GM10266 (cell line): ENCODE measurements at regions not wholly inside any gene's neighbourhood (a gene's known extent, or its start where the extent isn't known, plus 50 kb on each side); places are given as distances from the start of the nearest gene placed in this dataset.
"Not testable (repeated sequence)": the region's sequence is repeated elsewhere in the genome, so short reads cannot be mapped to it uniquely, and the experiment has no call there.

ENCODE experiments used
- DNase-seq: peaks from one replicate; pipeline ENCODE4 v3.0.0; 2012; ENCODE audit errors: extremely low spot score
- CTCF ChIP-seq: IDR thresholded peaks from 2 replicates; pipeline ENCODE4 v1.5.1; 2012; ENCODE audit warnings: mild to moderate bottlenecking, low read depth; ENCODE audit not compliant: control insufficient read depth, insufficient read depth; ENCODE audit errors: missing control alignments

- no peak for DNase-seq
- no peak for TF ChIP-seq CTCF
Observed at GRCh38 chr18:23321996-23322395, 131.1 kb upstream of the RIOK3 start.

DNA sequence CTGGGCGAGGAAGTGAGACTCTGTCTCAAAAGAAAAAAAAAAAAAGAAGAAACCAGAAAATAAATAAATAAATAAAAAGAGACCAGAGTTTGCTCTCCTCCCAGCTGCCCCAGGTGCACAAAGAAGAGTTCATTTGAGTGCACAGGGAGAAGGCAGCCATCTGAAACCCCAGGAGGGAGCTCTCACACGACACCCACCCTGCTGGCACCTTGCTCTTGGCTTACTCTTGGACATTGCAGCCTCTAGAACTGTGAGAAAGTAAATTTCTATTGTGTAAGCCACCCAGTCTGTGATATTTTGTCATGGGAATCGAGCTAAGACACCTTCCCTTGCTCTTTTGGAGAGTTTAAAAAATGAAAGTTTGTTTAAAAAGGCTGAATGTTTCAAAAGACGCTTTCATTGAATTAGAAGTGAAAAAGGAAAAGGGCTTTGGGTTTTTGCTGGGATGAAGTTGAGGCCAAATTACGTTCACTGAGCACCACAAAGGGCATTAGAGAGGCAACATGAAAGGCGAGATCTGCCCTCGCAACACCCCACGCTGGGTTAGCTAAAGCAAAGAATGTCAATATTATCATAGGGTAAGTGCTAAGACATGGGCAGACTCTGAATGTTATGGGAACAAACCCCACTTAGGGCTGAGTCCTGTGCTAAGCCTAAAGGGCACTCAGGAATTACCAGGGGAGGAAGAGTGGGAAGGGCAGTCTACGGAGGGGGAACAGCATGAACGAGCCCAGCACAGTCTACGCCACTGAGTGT lies 128.9 kb upstream of the RIOK3 start:
- DNase-seq, result no peak

GRCh38 chr18:23324861-23325260 lies 128.2 kb upstream of the RIOK3 start:
- DNase-seq, result no peak
- no peak for TF ChIP-seq CTCF

More for the DNA sequence above, 128.9 kb upstream of the RIOK3 start:
- no peak for TF ChIP-seq CTCF

- DNase-seq, result not testable (repeated sequence)
Observed at GRCh38 chr18:23329671-23330070, 123.4 kb upstream of the RIOK3 start.

- TF ChIP-seq CTCF, result no peak
Observed at GRCh38 chr18:23330423-23330822, 122.7 kb upstream of the RIOK3 start.

GRCh38 chr18:23331091-23331920 lies 121.8 kb upstream of the RIOK3 start:
- DNase-seq, result no peak

More at GRCh38 chr18:23330423-23330822, 122.7 kb upstream of the RIOK3 start:
- no peak for DNase-seq

GRCh38 chr18:23332356-23332755 lies 120.7 kb upstream of the RIOK3 start:
- DNase-seq, result no peak
- TF ChIP-seq CTCF, result no peak

More at GRCh38 chr18:23331091-23331920, 121.8 kb upstream of the RIOK3 start:
- TF ChIP-seq CTCF, result no peak
